ENCODE measurements at regions not wholly inside any gene's neighbourhood (a gene's known extent, or its start where the extent isn't known, plus 50 kb on each side); places are given as distances from the start of the nearest gene placed in this dataset.
"Not testable (repeated sequence)": the region's sequence is repeated elsewhere in the genome, so short reads cannot be mapped to it uniquely, and the experiment has no call there.

GRCh38 chr6:126220901-126221300 lies 119.0 kb upstream of the CENPW start:
- TF ChIP-seq CTCF (IDR thresholded peaks at IDR 0.05; ENCODE audit: low read length); EZH2 (optimal IDR thresholded peaks at IDR 0.05; ENCODE audit: low read depth, low read length); EZH2phosphoT487 (IDR thresholded peaks at IDR 0.05; ENCODE audit: low read length): not testable (repeated sequence)
